RWPE2 (cell line): ENCODE measurements at regions not wholly inside any gene's neighbourhood (a gene's known extent, or its start where the extent isn't known, plus 50 kb on each side); places are given as distances from the start of the nearest gene placed in this dataset.

Source experiments
- ATAC-seq: fragments of 200-7000 bp; cut with Tn5 transposase; 3 replicates; pipeline ENCODE4 v1.9.1; 2021; ENCODE audit warnings: low read depth
- DNase-seq: peaks from one replicate; pipeline ENCODE4 v3.0.0-alpha.2; 2020; ENCODE audit warnings: low spot score
- H3K27ac ChIP-seq: fragments of 450-650 bp; 2 replicates; pipeline ENCODE4 v1.5.1; 2017; ENCODE audit warnings: mild to moderate bottlenecking; ENCODE audit not compliant: poor library complexity, severe bottlenecking
- H3K27me3 ChIP-seq: fragments of 250-450 bp; sonication (Bioruptor Pico); 2 replicates; pipeline ENCODE4 v1.5.1; 2021; ENCODE audit warnings: mild to moderate bottlenecking, moderate library complexity; ENCODE audit not compliant: insufficient read depth, poor library complexity, severe bottlenecking
- H3K36me3 ChIP-seq: fragments of 250-450 bp; sonication (Bioruptor Pico); 2 replicates; pipeline ENCODE4 v1.5.1; 2020; ENCODE audit warnings: low read depth, mild to moderate bottlenecking, moderate library complexity
- H3K4me1 ChIP-seq: fragments of 250-450 bp; sonication (Bioruptor Pico); 2 replicates; pipeline ENCODE4 v1.5.1; 2021; ENCODE audit warnings: mild to moderate bottlenecking, moderate library complexity; ENCODE audit not compliant: insufficient read depth, poor library complexity, severe bottlenecking
- H3K4me3 ChIP-seq: fragments of 250-450 bp; sonication (Bioruptor Pico); 2 replicates; pipeline ENCODE4 v1.5.1; 2021; ENCODE audit warnings: mild to moderate bottlenecking, moderate library complexity; ENCODE audit not compliant: severe bottlenecking
- H3K9me3 ChIP-seq: fragments of 250-450 bp; sonication (Bioruptor Pico); 2 replicates; pipeline ENCODE4 v1.5.1; 2021; ENCODE audit warnings: mild to moderate bottlenecking, moderate library complexity; ENCODE audit not compliant: severe bottlenecking
- CTCF ChIP-seq: fragments of 450-650 bp; IDR thresholded peaks from one replicate; pipeline ENCODE4 v1.5.1; 2017; ENCODE audit warnings: mild to moderate bottlenecking, moderate library complexity; ENCODE audit not compliant: poor library complexity, severe bottlenecking

GRCh38 chr3:103991461-103992115 is 1375.1 kb upstream of the ALCAM start:
- Histone ChIP-seq H3K4me3 (no peak overlapping the region), H3K36me3 (no peaks in the 10 kb centered on the region), H3K9me3 (no peaks in the 10 kb centered on the region), H3K27me3 (no peaks in the 10 kb centered on the region), H3K27ac (no peak overlapping the region), H3K4me1 (no peaks in the 10 kb centered on the region)
- DNase-seq (no peak), ATAC-seq (no peak)
- peak; percentile 55 for TF ChIP-seq CTCF

- no peaks in the 10 kb centered on the region for H3K4me1 ChIP-seq
- ATAC-seq: no peak
Observed at GRCh38 chr3:103992469-103992868, 1374.2 kb upstream of the ALCAM start.

GRCh38 chr3:104004956-104005355 is 1361.8 kb upstream of the ALCAM start:
- no peak overlapping the region for H3K4me3 ChIP-seq
- H3K9me3 ChIP-seq: no peaks in the 10 kb centered on the region
- no peaks in the 10 kb centered on the region for H3K36me3 ChIP-seq
- no peaks in the 10 kb centered on the region for H3K4me1 ChIP-seq
- H3K27ac ChIP-seq: no peak overlapping the region
- ATAC-seq (no peak), DNase-seq (no peak)
- TF ChIP-seq CTCF: no peak
- no peaks in the 10 kb centered on the region for H3K27me3 ChIP-seq

More at GRCh38 chr3:103992469-103992868, 1374.2 kb upstream of the ALCAM start:
- DNase-seq: no peak
- Histone ChIP-seq H3K27me3 (no peaks in the 10 kb centered on the region), H3K4me3 (no peak overlapping the region), H3K9me3 (no peaks in the 10 kb centered on the region), H3K27ac (no peak overlapping the region), H3K36me3 (no peaks in the 10 kb centered on the region)
- no peak for TF ChIP-seq CTCF

GRCh38 chr3:104005815-104006214 is 1360.9 kb upstream of the ALCAM start:
- Histone ChIP-seq H3K36me3 (no peaks in the 10 kb centered on the region), H3K4me3 (no peak overlapping the region), H3K9me3 (no peaks in the 10 kb centered on the region), H3K4me1 (no peaks in the 10 kb centered on the region), H3K27me3 (no peaks in the 10 kb centered on the region), H3K27ac (no peak overlapping the region)
- TF ChIP-seq CTCF: no peak
- DNase-seq (no peak), ATAC-seq (peak; percentile 67; the same call in 1 of the 3 replicates)

- Histone ChIP-seq H3K27me3 (no peaks in the 10 kb centered on the region), H3K9me3 (no peaks in the 10 kb centered on the region), H3K27ac (no peak overlapping the region), H3K4me3 (no peak overlapping the region), H3K36me3 (no peaks in the 10 kb centered on the region), H3K4me1 (peaks cover 3% of the 10 kb centered on the region)
- no peak for DNase-seq
- TF ChIP-seq CTCF: no peak
- ATAC-seq: peak; percentile 63; the same call in 2 of the 3 replicates
Observed at GRCh38 chr3:104018541-104018940, 1348.2 kb upstream of the ALCAM start.
